Activated T-helper 17 cell treated with anti-CD3 and anti-CD28 coated beads, Interleukin-2, amount 50 U/mL, for 72 hours (primary cell): ENCODE measurements at regions not wholly inside any gene's neighbourhood (a gene's known extent, or its start where the extent isn't known, plus 50 kb on each side); places are given as distances from the start of the nearest gene placed in this dataset.

Experiments
- ATAC-seq: fragments of 150-1000 bp; cut with Tn5 transposase; replicated peaks from 2 replicates; pipeline ENCODE4 v1.10.0; 2021; ENCODE audit warnings: mild to moderate bottlenecking, moderate library complexity
- H3K27ac Mint-ChIP-seq: one replicate; pipeline ENCODE4 v1.8.0; 2022; ENCODE audit warnings: mixed read lengths
- H3K27me3 Mint-ChIP-seq: one replicate; pipeline ENCODE4 v1.8.0; 2022; ENCODE audit warnings: mixed read lengths
- H3K36me3 Mint-ChIP-seq: one replicate; pipeline ENCODE4 v1.8.0; 2022; ENCODE audit warnings: low read depth, mild to moderate bottlenecking, mixed read lengths
- H3K4me1 Mint-ChIP-seq: one replicate; pipeline ENCODE4 v1.8.0; 2022; ENCODE audit warnings: mixed read lengths
- H3K4me3 Mint-ChIP-seq: one replicate; pipeline ENCODE4 v1.8.0; 2022; ENCODE audit warnings: mild to moderate bottlenecking, mixed read lengths
- H3K9me3 Mint-ChIP-seq: one replicate; pipeline ENCODE4 v1.8.0; 2022; ENCODE audit warnings: mixed read lengths

GRCh38 chr2:198950803-198951202, 506.9 kb downstream of the SATB2 start:
- Mint-ChIP-seq H3K27me3 (no peaks in the 10 kb centered on the region), H3K27ac (no peak overlapping the region)
- ATAC-seq, result no peak

DNA sequence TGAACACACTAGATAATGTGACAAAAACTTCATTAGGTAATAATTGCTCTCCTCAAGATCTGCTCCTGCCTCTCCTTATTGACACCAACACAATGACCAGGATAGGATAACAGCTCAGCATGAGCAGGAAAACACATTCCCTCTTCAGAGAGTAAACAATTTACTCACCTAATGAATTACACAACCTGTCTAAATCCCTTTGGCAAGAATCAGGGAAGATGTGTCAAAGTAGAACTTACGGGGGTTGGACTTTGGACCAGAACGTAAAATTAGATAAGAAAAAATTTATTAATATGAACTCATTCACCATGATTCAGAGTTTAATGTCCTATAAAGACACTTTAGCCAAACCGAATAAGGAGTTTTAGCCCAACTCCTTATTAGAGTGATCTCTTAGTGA, 512.2 kb downstream of the SATB2 start:
- H3K4me1 Mint-ChIP-seq, result no peaks in the 10 kb centered on the region
- H3K36me3 Mint-ChIP-seq, result no peaks in the 10 kb centered on the region
- no peak overlapping the region for H3K4me3 Mint-ChIP-seq
- ATAC-seq, result no peak
- no peak overlapping the region for H3K27ac Mint-ChIP-seq
- H3K9me3 Mint-ChIP-seq, result no peaks in the 10 kb centered on the region
- no peaks in the 10 kb centered on the region for H3K27me3 Mint-ChIP-seq

More at GRCh38 chr2:198950803-198951202, 506.9 kb downstream of the SATB2 start:
- Mint-ChIP-seq H3K4me1 (no peaks in the 10 kb centered on the region), H3K9me3 (no peaks in the 10 kb centered on the region), H3K36me3 (no peaks in the 10 kb centered on the region), H3K4me3 (no peak overlapping the region)

DNA sequence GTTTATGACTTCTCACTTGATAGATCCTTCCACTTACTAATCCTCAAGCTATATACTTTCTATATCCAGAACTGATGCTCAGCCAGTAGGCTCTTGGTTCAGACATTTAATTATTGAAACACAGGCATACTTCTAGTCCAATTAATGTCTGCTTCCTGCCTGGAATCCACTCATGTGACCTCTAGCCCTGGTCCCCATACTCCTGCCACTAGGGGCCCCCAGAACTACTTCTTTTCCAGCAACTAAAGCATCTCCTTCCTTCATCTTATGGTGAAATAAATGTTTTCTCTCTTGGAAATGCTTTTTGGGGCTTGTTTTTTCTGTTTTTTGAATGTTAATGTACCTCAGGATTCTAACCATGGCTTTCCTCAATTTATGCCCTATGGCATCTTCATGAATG, 527.6 kb downstream of the SATB2 start:
- no peaks in the 10 kb centered on the region for H3K36me3 Mint-ChIP-seq
- H3K4me3 Mint-ChIP-seq, result no peak overlapping the region
- H3K9me3 Mint-ChIP-seq, result no peaks in the 10 kb centered on the region
- no peaks in the 10 kb centered on the region for H3K4me1 Mint-ChIP-seq
- no peak for ATAC-seq
- H3K27ac Mint-ChIP-seq, result no peak overlapping the region
- no peaks in the 10 kb centered on the region for H3K27me3 Mint-ChIP-seq

DNA sequence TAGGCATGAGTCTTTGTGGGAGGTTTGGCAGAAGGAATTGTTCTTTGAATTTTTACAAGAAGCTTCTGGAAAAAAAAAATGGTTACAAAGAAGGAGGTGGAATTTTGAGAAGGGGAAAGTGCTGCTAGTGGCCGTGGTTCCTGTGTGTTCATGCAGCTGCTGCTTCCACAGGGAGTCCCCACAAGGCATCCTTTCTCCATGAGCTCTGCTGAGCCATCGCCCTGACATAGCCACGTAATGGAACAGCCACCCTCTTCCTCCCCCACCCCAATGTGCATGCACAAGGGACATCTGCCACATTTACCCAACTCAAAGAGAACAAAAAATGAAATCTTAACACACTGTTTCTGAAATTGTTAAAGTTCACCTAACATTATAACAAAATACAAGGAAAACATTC, 529.7 kb downstream of the SATB2 start:
- Mint-ChIP-seq H3K27me3 (no peaks in the 10 kb centered on the region), H3K9me3 (no peaks in the 10 kb centered on the region), H3K27ac (no peak overlapping the region), H3K4me1 (no peaks in the 10 kb centered on the region), H3K4me3 (no peak overlapping the region), H3K36me3 (no peaks in the 10 kb centered on the region)
- no peak for ATAC-seq

DNA sequence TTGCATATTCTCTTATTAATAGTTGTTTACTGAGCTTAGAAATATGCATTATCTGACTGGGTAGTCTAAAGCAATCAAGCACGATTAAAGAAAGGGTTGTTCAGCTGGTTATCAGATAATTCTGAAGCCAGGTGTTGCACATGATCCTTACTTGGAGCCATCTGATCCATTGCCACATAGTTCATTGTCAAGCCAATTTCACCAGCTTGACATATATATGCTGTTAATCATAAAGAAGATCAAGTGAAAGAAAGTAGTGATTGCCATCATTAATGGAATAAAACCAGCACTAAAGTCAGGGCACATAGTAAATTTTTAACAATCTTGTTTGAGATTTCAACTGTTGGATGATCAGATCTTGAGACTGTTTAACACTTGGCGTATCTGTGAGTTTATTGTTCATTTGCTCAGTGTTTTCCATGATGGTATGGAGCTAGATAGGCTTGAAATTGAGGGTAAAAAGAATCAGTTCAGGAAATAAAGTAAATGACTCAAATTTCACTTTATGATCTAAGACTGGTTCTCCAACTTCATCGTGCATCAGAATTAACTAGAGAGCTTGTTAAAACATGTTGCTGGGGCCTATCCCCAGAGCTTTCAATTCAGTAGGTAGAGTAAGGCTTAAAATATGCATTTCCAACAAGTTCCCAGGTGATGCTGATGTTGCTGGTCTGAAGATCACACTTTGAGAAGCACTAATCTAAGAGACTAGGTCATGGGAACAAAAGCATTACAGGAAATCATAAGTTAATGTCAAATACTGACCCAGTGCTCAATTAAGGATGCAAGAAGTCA, 539.6 kb downstream of the SATB2 start:
- Mint-ChIP-seq H3K9me3 (no peaks in the 10 kb centered on the region), H3K27me3 (no peaks in the 10 kb centered on the region), H3K36me3 (no peaks in the 10 kb centered on the region), H3K27ac (no peak overlapping the region), H3K4me3 (no peak overlapping the region), H3K4me1 (no peaks in the 10 kb centered on the region)
- no peak for ATAC-seq

DNA sequence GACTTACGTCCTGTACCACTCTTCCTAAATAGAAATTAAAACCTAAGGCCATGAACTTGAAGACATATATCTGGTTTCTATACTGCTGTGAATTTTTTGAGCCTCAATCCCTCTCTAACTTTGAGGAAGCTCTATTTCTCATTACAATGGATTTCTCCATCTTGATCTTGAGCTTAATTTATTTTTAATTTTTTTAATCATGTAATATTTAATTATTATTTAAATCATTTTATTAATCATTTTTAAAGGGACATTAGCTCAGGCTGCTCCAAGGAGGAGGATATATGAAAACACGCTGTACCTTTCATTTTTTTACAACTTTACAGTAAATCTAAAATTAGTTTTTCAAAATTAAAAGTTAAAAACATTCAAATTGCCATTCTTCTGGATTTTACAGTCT, 540.5 kb downstream of the SATB2 start:
- no peak overlapping the region for H3K27ac Mint-ChIP-seq
- no peaks in the 10 kb centered on the region for H3K27me3 Mint-ChIP-seq
- H3K36me3 Mint-ChIP-seq, result no peaks in the 10 kb centered on the region
- no peak overlapping the region for H3K4me3 Mint-ChIP-seq
- no peaks in the 10 kb centered on the region for H3K4me1 Mint-ChIP-seq
- H3K9me3 Mint-ChIP-seq, result no peaks in the 10 kb centered on the region
- ATAC-seq, result no peak

GRCh38 chr2:198916548-198917080, 541.1 kb downstream of the SATB2 start:
- H3K4me1 Mint-ChIP-seq, result no peaks in the 10 kb centered on the region
- H3K9me3 Mint-ChIP-seq, result no peaks in the 10 kb centered on the region
- H3K27me3 Mint-ChIP-seq, result no peaks in the 10 kb centered on the region
- no peak overlapping the region for H3K27ac Mint-ChIP-seq
- no peak for ATAC-seq
- no peak overlapping the region for H3K4me3 Mint-ChIP-seq
- H3K36me3 Mint-ChIP-seq, result no peaks in the 10 kb centered on the region

GRCh38 chr2:198913394-198914152, 544.2 kb downstream of the SATB2 start:
- no peak overlapping the region for H3K27ac Mint-ChIP-seq
- no peaks in the 10 kb centered on the region for H3K9me3 Mint-ChIP-seq
- no peak overlapping the region for H3K4me3 Mint-ChIP-seq
- H3K4me1 Mint-ChIP-seq, result no peaks in the 10 kb centered on the region
- H3K27me3 Mint-ChIP-seq, result no peaks in the 10 kb centered on the region
- peak; percentile 38 for ATAC-seq
- H3K36me3 Mint-ChIP-seq, result no peaks in the 10 kb centered on the region

DNA sequence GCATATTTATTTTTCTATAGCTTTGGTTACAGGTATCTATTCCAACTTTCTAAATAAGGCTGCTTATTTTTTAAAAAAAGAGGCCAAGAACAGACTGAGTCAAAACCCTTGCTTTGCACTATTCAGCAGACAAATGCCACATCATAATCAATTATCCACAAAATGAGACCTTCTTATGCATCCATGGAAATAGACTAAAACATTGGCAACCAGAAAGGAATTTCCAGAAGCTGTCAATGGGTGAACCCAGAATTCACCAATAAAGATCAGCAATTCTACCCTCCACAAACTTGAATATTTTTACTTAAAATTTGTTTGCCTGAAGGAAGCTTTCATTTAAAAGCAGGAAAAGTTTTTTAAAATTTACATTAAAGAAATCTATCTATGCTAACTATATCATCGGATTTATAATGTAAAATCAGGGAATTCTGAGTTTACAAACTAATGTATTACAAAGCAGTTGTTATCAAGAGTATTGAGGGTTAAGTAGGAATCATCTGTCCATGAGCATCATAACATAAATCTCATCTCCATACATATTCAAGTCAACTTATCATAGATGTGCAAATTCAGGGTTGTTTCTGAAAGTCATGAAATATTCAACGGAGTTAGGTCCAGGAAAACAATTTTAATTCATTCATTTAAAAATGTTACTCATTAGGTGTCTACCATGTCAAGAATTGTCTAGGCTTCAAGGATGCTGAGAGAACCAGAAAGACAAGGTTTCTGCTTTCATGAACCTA, 548.0 kb downstream of the SATB2 start:
- no peak overlapping the region for H3K4me3 Mint-ChIP-seq
- no peak overlapping the region for H3K27ac Mint-ChIP-seq
- H3K36me3 Mint-ChIP-seq, result no peaks in the 10 kb centered on the region
- H3K4me1 Mint-ChIP-seq, result no peaks in the 10 kb centered on the region
- no peaks in the 10 kb centered on the region for H3K9me3 Mint-ChIP-seq
- H3K27me3 Mint-ChIP-seq, result no peaks in the 10 kb centered on the region
- ATAC-seq, result no peak

DNA sequence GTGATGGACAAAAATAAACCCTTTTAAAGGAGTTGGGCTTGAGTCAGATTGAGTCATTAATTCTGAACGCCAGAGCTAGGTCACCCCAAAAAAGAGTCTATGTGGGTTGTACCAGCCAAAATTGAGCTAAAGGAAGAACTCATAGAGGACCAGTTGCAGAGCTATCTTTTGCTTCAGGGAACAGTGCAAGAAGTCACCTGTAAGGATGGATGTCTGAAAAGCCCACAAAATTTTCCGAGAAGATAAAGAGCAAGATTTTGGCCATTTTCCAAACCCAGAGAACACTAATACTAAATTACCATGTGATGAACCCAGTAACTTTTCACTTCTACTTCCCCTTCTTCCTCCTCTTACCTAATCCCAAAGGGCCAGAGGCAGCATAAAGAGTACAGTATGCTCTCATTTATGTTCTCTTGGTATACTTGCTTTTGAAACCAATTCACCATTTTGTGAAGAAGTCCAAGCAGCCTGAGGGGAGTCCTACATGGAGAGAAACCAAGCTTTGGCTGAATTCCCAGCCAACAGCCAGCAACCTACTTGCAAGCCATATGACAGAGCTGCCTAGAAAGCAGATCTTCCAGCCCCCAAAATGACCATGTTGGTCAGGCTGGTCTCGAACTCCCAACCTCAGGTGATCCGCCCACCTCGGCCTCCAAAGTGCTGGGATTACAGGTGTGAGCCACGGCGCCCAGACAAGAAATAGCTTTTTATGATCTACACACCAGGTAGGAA, 551.7 kb downstream of the SATB2 start:
- Mint-ChIP-seq H3K27me3 (no peaks in the 10 kb centered on the region), H3K9me3 (no peaks in the 10 kb centered on the region), H3K4me3 (no peak overlapping the region), H3K27ac (no peak overlapping the region), H3K36me3 (no peaks in the 10 kb centered on the region), H3K4me1 (no peaks in the 10 kb centered on the region)
- no peak for ATAC-seq

DNA sequence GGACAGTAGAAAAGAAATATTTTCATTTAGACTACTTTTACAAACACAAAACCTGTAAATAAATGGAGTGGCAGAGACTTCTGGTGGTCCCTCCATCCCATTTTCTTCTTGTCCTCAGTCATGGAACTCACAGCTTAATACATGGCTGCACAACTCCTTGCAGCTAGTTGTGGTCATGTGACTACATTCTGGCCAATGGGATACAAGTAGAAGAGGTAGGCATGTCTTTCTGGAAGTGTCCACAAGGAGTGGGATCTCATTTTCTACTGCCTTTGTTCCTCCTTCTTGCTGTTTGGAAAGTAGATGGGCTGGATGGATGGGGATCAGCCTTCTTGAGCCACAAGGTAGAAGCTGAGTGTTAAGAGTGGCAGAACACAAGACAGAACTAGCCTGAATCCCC, 555.8 kb downstream of the SATB2 start:
- H3K4me3 Mint-ChIP-seq, result no peak overlapping the region
- H3K27me3 Mint-ChIP-seq, result no peaks in the 10 kb centered on the region
- H3K4me1 Mint-ChIP-seq, result no peaks in the 10 kb centered on the region
- no peaks in the 10 kb centered on the region for H3K9me3 Mint-ChIP-seq
- ATAC-seq, result no peak
- no peak overlapping the region for H3K27ac Mint-ChIP-seq
- no peaks in the 10 kb centered on the region for H3K36me3 Mint-ChIP-seq

- no peaks in the 10 kb centered on the region for H3K4me1 Mint-ChIP-seq
- no peak overlapping the region for H3K27ac Mint-ChIP-seq
- H3K9me3 Mint-ChIP-seq, result no peaks in the 10 kb centered on the region
- no peak overlapping the region for H3K4me3 Mint-ChIP-seq
- no peak for ATAC-seq
- no peaks in the 10 kb centered on the region for H3K27me3 Mint-ChIP-seq
- H3K36me3 Mint-ChIP-seq, result no peaks in the 10 kb centered on the region
These were observed 557.6 kb downstream of the SATB2 start for GRCh38 chr2:198900141-198900540.

- ATAC-seq, result no peak
- Mint-ChIP-seq H3K9me3 (peaks cover 3% of the 10 kb centered on the region), H3K27me3 (peaks cover 4% of the 10 kb centered on the region), H3K27ac (no peak overlapping the region), H3K36me3 (no peaks in the 10 kb centered on the region), H3K4me3 (no peak overlapping the region), H3K4me1 (no peaks in the 10 kb centered on the region)
These were observed 567.2 kb downstream of the SATB2 start for GRCh38 chr2:198890490-198890889.

DNA sequence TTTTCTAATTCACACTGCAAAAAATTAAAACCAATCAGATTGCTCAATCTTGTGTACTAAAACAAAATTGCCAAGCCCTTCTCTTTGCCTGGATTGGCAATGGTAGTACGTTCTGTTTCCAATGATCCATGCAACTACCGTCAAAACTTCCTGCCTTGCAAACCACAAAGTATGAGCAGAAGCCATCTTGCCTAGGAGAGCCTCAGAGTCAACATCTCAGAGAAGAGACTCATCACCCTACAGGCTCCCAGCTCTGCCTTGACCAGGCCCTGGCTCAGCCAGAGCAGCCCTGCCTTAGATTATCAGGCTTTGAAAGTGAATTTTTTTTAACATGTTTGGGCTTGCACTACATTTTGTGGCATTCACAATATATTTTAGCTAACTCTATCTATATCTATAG, 574.1 kb downstream of the SATB2 start:
- no peaks in the 10 kb centered on the region for H3K36me3 Mint-ChIP-seq
- H3K4me1 Mint-ChIP-seq, result no peaks in the 10 kb centered on the region
- no peaks in the 10 kb centered on the region for H3K9me3 Mint-ChIP-seq
- no peak for ATAC-seq
- no peak overlapping the region for H3K27ac Mint-ChIP-seq
- H3K27me3 Mint-ChIP-seq, result peaks cover 4% of the 10 kb centered on the region
- no peak overlapping the region for H3K4me3 Mint-ChIP-seq
